ENCODE measurements at regions not wholly inside any gene's neighbourhood (a gene's known extent, or its start where the extent isn't known, plus 50 kb on each side); places are given as distances from the start of the nearest gene placed in this dataset.
"Not testable (repeated sequence)": the region's sequence is repeated elsewhere in the genome, so short reads cannot be mapped to it uniquely, and the experiment has no call there.

- Histone ChIP-seq H3K4me1 (ENCODE audit: control insufficient read depth, insufficient read depth, low read length) (no peaks in the 10 kb centered on the region), H3K4me3 (ENCODE audit: low read length) (no peak overlapping the region), H3K27ac (ENCODE audit: low read length) (no peak overlapping the region), H3K36me3 (ENCODE audit: control insufficient read depth, insufficient read depth, low read length) (no peaks in the 10 kb centered on the region), H3K9me3 (replicated peaks; ENCODE audit: control insufficient read depth, low read depth, low read length) (no peaks in the 10 kb centered on the region), H3K27me3 (ENCODE audit: control insufficient read depth, insufficient read depth, low read length) (no peaks in the 10 kb centered on the region)
- 60% methylated on average over 1 of the region's 4 CpGs for WGBS (ENCODE audit: insufficient coverage)
- DNase-seq = no peak
Measured at GRCh38 chr9:102941868-102942267, 53.3 kb upstream of the CYLC2 start.

DNA sequence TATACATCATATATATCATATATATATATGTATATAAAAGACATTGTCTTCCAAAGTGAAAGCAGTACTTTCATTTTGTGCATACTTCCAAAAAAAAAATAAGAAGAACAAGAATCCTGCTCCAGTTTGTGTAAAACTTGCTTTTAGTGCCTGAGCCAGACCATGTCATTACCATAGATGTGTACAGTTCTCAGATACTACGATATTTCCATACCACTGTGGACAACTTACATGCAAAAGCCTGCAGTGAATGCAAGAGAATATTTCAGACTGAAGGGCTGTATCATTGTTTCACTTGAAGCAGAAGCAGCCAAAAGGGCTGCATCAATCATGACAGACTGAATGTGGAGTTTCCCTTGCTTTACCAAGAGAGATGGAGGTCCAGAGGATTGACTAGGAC lies 72.6 kb upstream of the CYLC2 start:
- no peaks in the 10 kb centered on the region for H3K9me3 ChIP-seq (replicated peaks; ENCODE audit: control insufficient read depth, low read depth, low read length)
- H3K36me3 ChIP-seq (ENCODE audit: control insufficient read depth, insufficient read depth, low read length) = no peaks in the 10 kb centered on the region
- no peak overlapping the region for H3K4me3 ChIP-seq (ENCODE audit: low read length)
- no peaks in the 10 kb centered on the region for H3K27me3 ChIP-seq (ENCODE audit: control insufficient read depth, insufficient read depth, low read length)
- H3K27ac ChIP-seq (ENCODE audit: low read length) = no peak overlapping the region
- no peaks in the 10 kb centered on the region for H3K4me1 ChIP-seq (ENCODE audit: control insufficient read depth, insufficient read depth, low read length)
- no peak for DNase-seq
- WGBS (ENCODE audit: insufficient coverage) = no CpG with 5 or more reads among the region's 1 CpG

DNA sequence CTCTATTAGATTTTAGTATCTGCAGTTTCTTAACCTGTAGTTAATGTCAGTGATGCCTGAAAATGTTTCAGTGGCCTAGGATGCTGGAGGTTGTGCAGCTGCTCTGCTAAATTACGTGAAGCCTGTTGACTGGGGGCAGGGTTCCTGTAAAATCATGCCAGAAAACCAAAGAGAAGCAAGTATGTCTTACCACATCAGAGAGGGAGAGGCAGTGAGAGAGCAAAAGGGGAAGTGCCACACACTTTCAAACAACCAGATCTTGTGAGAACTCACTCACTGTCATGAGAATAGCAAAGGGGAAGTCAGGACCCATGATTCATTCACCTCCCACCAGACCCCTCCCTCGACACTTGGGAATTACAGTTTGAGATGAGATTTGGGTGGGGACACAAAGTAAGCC lies 83.9 kb upstream of the CYLC2 start:
- WGBS (ENCODE audit: insufficient coverage) = 25% methylated on average over 1 of the region's 2 CpGs

GRCh38 chr9:102905795-102906194 lies 89.3 kb upstream of the CYLC2 start:
- not testable (repeated sequence) for H3K36me3 ChIP-seq (ENCODE audit: control insufficient read depth, insufficient read depth, low read length); H3K9me3 ChIP-seq (replicated peaks; ENCODE audit: control insufficient read depth, low read depth, low read length); H3K4me3 ChIP-seq (ENCODE audit: low read length); H3K27ac ChIP-seq (ENCODE audit: low read length); H3K4me1 ChIP-seq (ENCODE audit: control insufficient read depth, insufficient read depth, low read length); DNase-seq; H3K27me3 ChIP-seq (ENCODE audit: control insufficient read depth, insufficient read depth, low read length)
- WGBS (ENCODE audit: insufficient coverage) = 92% methylated on average over 2 of the region's 8 CpGs

More for the DNA sequence above, 83.9 kb upstream of the CYLC2 start:
- Histone ChIP-seq H3K4me1 (ENCODE audit: control insufficient read depth, insufficient read depth, low read length) (no peaks in the 10 kb centered on the region), H3K9me3 (replicated peaks; ENCODE audit: control insufficient read depth, low read depth, low read length) (no peaks in the 10 kb centered on the region), H3K36me3 (ENCODE audit: control insufficient read depth, insufficient read depth, low read length) (no peaks in the 10 kb centered on the region), H3K4me3 (ENCODE audit: low read length) (no peak overlapping the region), H3K27me3 (ENCODE audit: control insufficient read depth, insufficient read depth, low read length) (no peaks in the 10 kb centered on the region), H3K27ac (ENCODE audit: low read length) (no peak overlapping the region)
- DNase-seq = no peak

GRCh38 chr9:102892025-102892424 lies 103.1 kb upstream of the CYLC2 start:
- no peaks in the 10 kb centered on the region for H3K36me3 ChIP-seq (ENCODE audit: control insufficient read depth, insufficient read depth, low read length)
- no CpG with 5 or more reads among the region's 2 CpGs for WGBS (ENCODE audit: insufficient coverage)
- no peak overlapping the region for H3K27ac ChIP-seq (ENCODE audit: low read length)
- no peaks in the 10 kb centered on the region for H3K4me1 ChIP-seq (ENCODE audit: control insufficient read depth, insufficient read depth, low read length)
- H3K9me3 ChIP-seq (replicated peaks; ENCODE audit: control insufficient read depth, low read depth, low read length) = no peaks in the 10 kb centered on the region
- H3K27me3 ChIP-seq (ENCODE audit: control insufficient read depth, insufficient read depth, low read length) = no peaks in the 10 kb centered on the region
- DNase-seq = no peak
- H3K4me3 ChIP-seq (ENCODE audit: low read length) = no peak overlapping the region

DNA sequence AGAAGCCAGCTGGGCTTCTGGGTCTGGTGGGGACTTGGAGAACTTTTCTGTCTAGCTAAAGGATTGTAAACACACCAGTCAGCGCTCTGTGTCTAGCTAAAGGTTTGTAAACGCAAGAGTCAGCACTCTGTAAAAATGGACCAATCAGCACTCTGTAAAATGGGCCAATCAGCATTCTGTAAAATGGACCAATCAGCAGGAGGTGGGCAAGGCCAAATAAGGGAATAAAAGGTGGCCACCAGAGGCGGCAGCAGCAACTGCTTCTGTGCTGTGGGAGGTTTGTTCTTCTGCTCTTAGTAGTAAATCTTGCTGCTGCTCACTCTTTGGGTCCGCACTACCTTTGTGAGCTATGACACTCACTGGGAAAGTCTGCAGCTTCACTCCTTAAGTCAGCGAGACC lies 106.4 kb upstream of the CYLC2 start:
- H3K4me3 ChIP-seq (ENCODE audit: low read length); H3K27ac ChIP-seq (ENCODE audit: low read length); H3K36me3 ChIP-seq (ENCODE audit: control insufficient read depth, insufficient read depth, low read length); H3K27me3 ChIP-seq (ENCODE audit: control insufficient read depth, insufficient read depth, low read length); H3K9me3 ChIP-seq (replicated peaks; ENCODE audit: control insufficient read depth, low read depth, low read length); H3K4me1 ChIP-seq (ENCODE audit: control insufficient read depth, insufficient read depth, low read length); DNase-seq: not testable (repeated sequence)
- WGBS (ENCODE audit: insufficient coverage) = 90% methylated on average over 5 of the region's 5 CpGs

GRCh38 chr9:102875687-102876086 lies 119.4 kb upstream of the CYLC2 start:
- Histone ChIP-seq H3K27ac (ENCODE audit: low read length) (no peak overlapping the region), H3K9me3 (replicated peaks; ENCODE audit: control insufficient read depth, low read depth, low read length) (no peaks in the 10 kb centered on the region), H3K4me3 (ENCODE audit: low read length) (no peak overlapping the region), H3K36me3 (ENCODE audit: control insufficient read depth, insufficient read depth, low read length) (no peaks in the 10 kb centered on the region), H3K4me1 (ENCODE audit: control insufficient read depth, insufficient read depth, low read length) (no peaks in the 10 kb centered on the region), H3K27me3 (ENCODE audit: control insufficient read depth, insufficient read depth, low read length) (no peaks in the 10 kb centered on the region)
- DNase-seq = no peak
- WGBS (ENCODE audit: insufficient coverage) = 100% methylated on average over 1 of the region's 3 CpGs

DNA sequence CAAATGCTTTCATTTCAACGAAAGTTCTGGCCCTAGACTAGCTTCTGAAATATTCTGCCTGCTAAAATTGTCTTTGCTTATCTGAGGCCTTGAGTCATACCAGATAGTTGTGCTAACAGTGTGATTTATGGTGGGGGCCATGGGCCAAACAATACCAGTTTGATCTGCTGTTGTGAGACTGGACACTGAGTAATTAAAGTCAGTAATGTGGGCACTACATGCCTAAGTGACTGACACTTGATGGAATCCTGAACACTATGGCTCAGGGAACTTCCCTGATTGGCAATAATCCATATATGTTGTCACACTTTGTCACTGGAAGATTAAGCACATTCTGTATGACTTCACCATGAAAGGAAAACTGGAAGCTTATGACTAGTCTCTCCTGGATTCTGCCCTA lies 127.6 kb upstream of the CYLC2 start:
- DNase-seq = peak; percentile 1
- H3K36me3 ChIP-seq (ENCODE audit: control insufficient read depth, insufficient read depth, low read length) = no peaks in the 10 kb centered on the region
- no peak overlapping the region for H3K4me3 ChIP-seq (ENCODE audit: low read length)
- no peaks in the 10 kb centered on the region for H3K9me3 ChIP-seq (replicated peaks; ENCODE audit: control insufficient read depth, low read depth, low read length)
- no peak overlapping the region for H3K27ac ChIP-seq (ENCODE audit: low read length)
- WGBS (ENCODE audit: insufficient coverage) = 67% methylated on average over 1 of the region's 1 CpG
- H3K4me1 ChIP-seq (ENCODE audit: control insufficient read depth, insufficient read depth, low read length) = no peaks in the 10 kb centered on the region
- no peaks in the 10 kb centered on the region for H3K27me3 ChIP-seq (ENCODE audit: control insufficient read depth, insufficient read depth, low read length)

- no peak overlapping the region for H3K4me3 ChIP-seq (ENCODE audit: low read length)
- H3K36me3 ChIP-seq (ENCODE audit: control insufficient read depth, insufficient read depth, low read length) = no peaks in the 10 kb centered on the region
- DNase-seq = no peak
- H3K27me3 ChIP-seq (ENCODE audit: control insufficient read depth, insufficient read depth, low read length) = no peaks in the 10 kb centered on the region
- H3K4me1 ChIP-seq (ENCODE audit: control insufficient read depth, insufficient read depth, low read length) = no peaks in the 10 kb centered on the region
- no CpG with 5 or more reads among the region's 1 CpG for whole genome bisulfite sequencing (ENCODE audit: insufficient coverage)
- no peaks in the 10 kb centered on the region for H3K9me3 ChIP-seq (replicated peaks; ENCODE audit: control insufficient read depth, low read depth, low read length)
- H3K27ac ChIP-seq (ENCODE audit: low read length) = no peak overlapping the region
Measured at GRCh38 chr9:102862478-102862877, 132.7 kb upstream of the CYLC2 start.

- Histone ChIP-seq H3K27ac (ENCODE audit: low read length) (no peak overlapping the region), H3K4me1 (ENCODE audit: control insufficient read depth, insufficient read depth, low read length) (no peaks in the 10 kb centered on the region), H3K27me3 (ENCODE audit: control insufficient read depth, insufficient read depth, low read length) (no peaks in the 10 kb centered on the region), H3K36me3 (ENCODE audit: control insufficient read depth, insufficient read depth, low read length) (no peaks in the 10 kb centered on the region), H3K4me3 (ENCODE audit: low read length) (no peak overlapping the region), H3K9me3 (replicated peaks; ENCODE audit: control insufficient read depth, low read depth, low read length) (no peaks in the 10 kb centered on the region)
- DNase-seq = no peak
- WGBS (ENCODE audit: insufficient coverage) = no CpG with 5 or more reads among the region's 2 CpGs
Measured at GRCh38 chr9:102855641-102856040, 139.5 kb upstream of the CYLC2 start.

GRCh38 chr9:102845827-102846371 lies 149.2 kb upstream of the CYLC2 start:
- Histone ChIP-seq H3K9me3 (replicated peaks; ENCODE audit: control insufficient read depth, low read depth, low read length) (no peaks in the 10 kb centered on the region), H3K4me1 (ENCODE audit: control insufficient read depth, insufficient read depth, low read length) (no peaks in the 10 kb centered on the region), H3K4me3 (ENCODE audit: low read length) (no peak overlapping the region), H3K27me3 (ENCODE audit: control insufficient read depth, insufficient read depth, low read length) (no peaks in the 10 kb centered on the region), H3K27ac (ENCODE audit: low read length) (no peak overlapping the region), H3K36me3 (ENCODE audit: control insufficient read depth, insufficient read depth, low read length) (no peaks in the 10 kb centered on the region)
- DNase-seq = no peak
- no CpG with 5 or more reads among the region's 1 CpG for WGBS (ENCODE audit: insufficient coverage)
